GM19035 (cell line): ENCODE measurements at regions not wholly inside any gene's neighbourhood (a gene's known extent, or its start where the extent isn't known, plus 50 kb on each side); places are given as distances from the start of the nearest gene placed in this dataset.
A peak's percentile ranks its signal among the peaks of the same experiment; 100 is the strongest.
"Not testable (repeated sequence)": the region's sequence is repeated elsewhere in the genome, so short reads cannot be mapped to it uniquely, and the experiment has no call there.

ENCODE experiments used
- ATAC-seq: cut with Tn5 transposase; IDR thresholded peaks from one replicate; pipeline ENCODE4 v1.9.1; 2021; ENCODE audit not compliant: unreplicated experiment

GRCh38 chr6:12605888-12606345 lies 110.7 kb upstream of the PHACTR1 start:
- ATAC-seq: peak; percentile 47

DNA sequence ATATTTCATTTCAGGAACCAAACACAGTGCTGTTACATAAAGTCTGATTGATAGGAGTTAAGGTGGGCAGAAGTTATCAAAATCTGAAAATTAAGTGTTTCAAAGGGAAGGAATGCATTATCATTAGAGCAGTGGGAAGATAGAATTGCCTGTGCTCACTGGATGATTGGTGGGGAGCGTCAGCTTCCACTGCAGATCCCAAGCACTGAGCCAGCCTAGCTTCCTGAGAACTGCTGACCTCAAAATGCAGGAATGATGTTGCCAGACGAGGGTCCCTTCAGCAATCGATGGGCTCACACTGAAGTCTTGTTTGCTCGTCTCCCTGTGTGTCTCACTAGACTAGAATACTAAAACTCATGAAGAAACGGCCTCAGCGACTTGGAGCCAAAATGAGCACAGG lies 110.0 kb upstream of the PHACTR1 start:
- no peak for ATAC-seq

DNA sequence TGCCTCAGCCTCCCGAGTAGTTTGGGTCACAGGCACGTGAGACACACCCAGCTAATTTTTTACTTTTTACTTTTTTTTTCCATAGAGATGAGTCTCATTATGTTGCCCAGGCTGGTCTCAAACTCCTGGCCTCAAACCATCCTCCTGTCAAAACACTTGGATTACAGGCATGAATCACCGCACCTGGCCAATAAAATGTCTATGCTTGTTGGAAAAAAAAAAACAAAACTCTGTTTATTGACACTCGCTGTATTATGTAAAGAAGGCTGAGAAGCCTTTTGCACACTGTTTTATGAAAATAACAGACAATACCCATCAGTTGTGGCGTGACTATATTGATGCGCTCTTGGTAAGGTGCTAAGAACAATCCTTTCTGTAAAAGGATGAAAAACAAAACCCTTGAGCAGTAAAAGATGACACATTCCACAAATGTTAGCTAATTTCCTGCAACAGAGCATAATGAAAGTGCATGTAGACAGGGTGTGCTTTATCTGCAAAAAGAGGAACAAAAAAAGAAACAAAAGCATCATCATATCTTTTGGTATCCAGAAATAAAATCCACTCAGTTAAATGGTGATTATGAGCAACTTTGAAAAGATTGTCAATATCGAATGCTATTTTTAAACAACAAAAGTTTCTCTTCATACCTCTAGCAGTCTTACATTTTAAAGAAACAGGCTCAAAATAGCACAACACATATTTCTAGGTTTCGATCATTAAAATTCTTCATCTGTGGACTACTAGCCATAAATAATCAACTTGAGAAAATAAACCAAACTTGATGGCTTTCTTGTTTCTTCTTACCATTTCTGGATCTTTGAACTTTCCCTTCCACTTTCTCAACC lies 108.3 kb upstream of the PHACTR1 start:
- ATAC-seq: peak; percentile 75

DNA sequence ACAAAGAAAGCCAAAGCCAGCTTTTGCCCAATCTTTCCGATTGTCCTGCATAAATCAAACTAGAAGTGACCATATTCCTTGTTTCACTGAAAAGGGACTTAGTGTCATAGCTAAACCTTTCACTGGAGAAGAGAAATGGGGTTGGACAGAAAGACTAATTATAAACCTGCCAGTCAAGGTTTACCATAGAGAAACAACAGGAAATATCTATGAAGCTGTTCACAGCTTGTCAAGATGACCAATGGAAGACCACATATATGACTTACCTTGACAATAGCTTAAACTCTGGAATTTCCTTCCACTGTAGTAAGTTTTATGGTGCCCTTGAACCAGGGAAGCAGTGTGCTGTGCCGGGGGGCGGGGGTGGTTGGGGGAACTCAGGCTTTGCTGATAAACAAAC lies 107.7 kb upstream of the PHACTR1 start:
- peak; percentile 13 for ATAC-seq

GRCh38 chr6:12609751-12610150 lies 106.8 kb upstream of the PHACTR1 start:
- no peak for ATAC-seq

GRCh38 chr6:12610862-12611261 lies 105.7 kb upstream of the PHACTR1 start:
- no peak for ATAC-seq

DNA sequence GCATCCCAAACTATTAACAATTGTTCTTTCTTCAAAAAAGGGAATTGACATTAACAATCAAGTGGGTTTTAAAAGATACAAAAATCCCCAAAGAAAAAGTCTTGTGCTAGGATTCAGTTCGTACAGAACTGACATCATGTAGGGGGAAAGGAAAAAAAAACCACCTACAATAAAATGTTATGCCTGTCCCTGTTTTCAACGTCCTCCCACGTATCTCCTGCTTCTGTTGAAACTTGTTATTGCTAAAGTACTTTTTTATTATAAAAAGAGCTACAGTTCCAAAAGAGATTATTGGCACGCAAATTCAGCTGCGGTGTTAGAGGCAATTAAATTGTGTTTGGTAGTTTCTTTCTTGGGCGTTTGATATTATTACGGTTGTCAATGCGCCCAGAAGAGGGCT lies 102.8 kb upstream of the PHACTR1 start:
- ATAC-seq: no peak

DNA sequence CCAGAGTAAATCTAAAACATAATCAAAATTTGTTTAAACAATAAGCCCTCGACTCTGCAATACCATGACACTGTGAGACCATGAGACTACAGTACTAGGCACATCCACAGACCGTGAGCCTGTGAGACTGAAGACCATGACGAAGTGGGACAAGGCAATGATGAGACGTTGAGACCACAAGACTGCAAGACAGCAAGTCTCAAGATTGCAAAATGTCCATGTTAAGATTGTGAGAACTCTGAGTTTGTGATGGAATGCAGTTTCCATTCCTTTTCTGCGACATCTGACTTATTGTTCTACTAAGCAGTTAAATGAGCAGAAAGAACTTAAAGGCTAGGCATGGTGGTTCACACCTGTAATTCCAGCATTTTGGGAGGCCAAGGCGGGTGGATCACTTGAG lies 102.1 kb upstream of the PHACTR1 start:
- ATAC-seq: no peak

DNA sequence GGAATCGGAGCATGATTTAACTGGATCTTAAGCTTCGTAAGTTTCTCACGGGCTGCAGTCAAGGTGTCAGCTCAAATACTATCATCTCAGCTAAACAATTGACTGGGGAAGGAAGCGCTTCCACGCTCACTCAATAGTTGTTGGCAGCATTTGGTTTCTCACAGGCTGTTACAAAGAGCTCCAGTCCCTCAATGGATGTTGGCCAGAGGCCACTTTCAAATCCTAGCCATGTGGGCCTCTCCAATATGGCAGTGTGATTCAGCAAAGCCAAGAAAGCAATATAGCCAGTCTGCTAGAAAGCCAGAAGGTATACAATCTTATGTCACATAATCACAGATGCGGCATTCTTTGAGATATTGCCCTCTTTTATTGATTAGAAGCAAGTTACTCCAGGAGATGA lies 98.3 kb upstream of the PHACTR1 start:
- ATAC-seq: no peak

DNA sequence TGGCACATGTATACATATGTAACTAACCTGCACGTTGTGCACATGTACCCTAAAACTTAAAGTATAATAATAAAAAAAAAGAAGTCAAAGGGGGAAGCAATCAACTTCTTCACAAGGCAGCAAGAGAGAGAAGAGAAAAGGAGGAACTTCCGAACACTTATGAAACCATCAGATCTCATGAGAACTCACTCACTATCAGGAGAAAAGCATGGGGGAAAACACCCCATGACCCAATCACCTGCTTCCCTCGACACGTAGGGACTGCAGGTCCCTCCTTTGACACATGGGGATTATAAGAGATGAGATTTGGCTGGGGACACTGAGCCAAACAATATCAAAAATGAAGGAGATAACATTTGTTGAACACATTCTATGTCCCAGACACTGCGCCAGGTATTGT lies 94.8 kb upstream of the PHACTR1 start:
- no peak for ATAC-seq

DNA sequence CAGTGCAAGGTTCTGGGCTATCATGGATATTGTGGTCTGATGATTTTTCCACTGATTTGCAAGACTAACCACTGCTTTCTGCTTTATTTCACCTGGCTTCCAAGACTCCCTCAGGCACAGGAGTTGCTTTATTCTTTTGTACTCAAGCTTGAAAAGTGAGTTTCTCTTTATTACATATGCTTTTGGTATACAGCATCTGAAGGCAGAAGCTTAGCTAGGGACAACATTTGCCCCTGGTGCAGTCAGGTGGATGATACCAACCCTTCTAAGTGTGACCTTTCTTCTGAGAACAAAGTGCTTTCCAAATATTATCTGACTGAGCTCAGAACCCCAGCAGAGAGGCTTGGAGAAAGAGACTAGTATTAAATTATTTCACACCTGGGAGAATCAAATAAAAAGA lies 94.0 kb upstream of the PHACTR1 start:
- no peak for ATAC-seq

GRCh38 chr6:12624142-12624837 lies 92.3 kb upstream of the PHACTR1 start:
- no peak for ATAC-seq

- ATAC-seq: no peak
Observed at GRCh38 chr6:12627053-12627452, 89.5 kb upstream of the PHACTR1 start.

DNA sequence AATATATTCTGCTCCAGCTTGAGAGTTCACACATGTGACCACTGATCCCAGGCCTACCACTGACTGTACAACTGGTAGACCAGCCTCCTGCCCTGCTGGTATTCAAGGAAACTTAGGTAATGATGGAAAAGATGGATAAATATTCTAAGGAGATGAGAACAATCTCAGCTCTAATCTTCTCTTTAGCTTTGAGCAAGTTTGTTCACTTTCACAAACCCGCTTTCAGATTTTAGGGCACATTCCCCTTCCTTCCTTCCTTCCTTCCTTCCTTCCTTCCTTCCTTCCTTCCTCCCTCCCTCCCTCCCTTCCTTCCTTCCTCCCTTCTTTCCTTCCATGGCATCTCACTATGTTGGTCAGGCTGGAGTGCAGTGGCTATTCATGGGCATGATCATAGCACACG lies 88.2 kb upstream of the PHACTR1 start:
- ATAC-seq: no peak

- not testable (repeated sequence) for ATAC-seq
Observed at GRCh38 chr6:12633746-12634145, 82.8 kb upstream of the PHACTR1 start.

DNA sequence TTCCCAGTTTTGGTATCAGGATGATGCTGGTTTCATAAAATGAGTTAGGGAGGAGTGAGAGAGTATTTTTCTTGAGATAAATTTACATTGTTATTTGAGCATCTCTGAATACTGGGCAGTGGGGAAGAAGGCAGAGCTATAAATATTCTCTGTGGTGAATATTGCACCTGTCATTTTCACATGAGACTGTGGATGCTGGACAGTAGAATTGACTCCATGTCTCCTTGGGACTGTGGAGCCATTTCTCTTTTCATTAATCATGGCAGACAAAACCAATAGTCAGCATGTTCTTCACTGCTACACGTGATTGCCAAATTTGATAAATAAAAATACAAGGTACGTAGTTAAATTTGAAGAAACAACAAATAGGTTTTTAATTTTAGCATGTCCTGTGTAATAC lies 81.2 kb upstream of the PHACTR1 start:
- no peak for ATAC-seq

GRCh38 chr6:12635813-12636212 lies 80.8 kb upstream of the PHACTR1 start:
- ATAC-seq: no peak

DNA sequence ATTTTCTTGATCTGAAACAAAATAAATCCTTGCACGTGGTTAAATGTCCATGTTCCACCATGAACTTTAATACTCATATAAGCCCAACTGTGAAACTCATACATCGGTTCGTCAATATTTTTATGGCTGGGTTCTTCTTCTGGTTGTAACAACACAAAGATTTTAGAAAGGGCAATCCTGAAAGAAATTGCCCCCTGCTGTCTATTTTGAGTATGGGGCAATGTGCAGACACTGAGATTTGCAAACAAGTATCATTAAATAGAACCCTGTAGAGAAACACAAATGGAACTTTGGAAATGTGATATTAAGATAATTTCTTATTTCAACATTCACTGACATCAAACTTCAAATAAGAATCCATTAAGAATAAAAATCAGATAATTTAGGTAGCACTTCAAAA lies 80.2 kb upstream of the PHACTR1 start:
- ATAC-seq: no peak

GRCh38 chr6:12637960-12638641 lies 78.5 kb upstream of the PHACTR1 start:
- ATAC-seq: peak; percentile 83

GRCh38 chr6:12640438-12640837 lies 76.1 kb upstream of the PHACTR1 start:
- no peak for ATAC-seq

GRCh38 chr6:12641785-12642184 lies 74.8 kb upstream of the PHACTR1 start:
- ATAC-seq: not testable (repeated sequence)

GRCh38 chr6:12645941-12646340 lies 70.6 kb upstream of the PHACTR1 start:
- ATAC-seq: no peak
